ENCODE measurements at regions not wholly inside any gene's neighbourhood (a gene's known extent, or its start where the extent isn't known, plus 50 kb on each side); places are given as distances from the start of the nearest gene placed in this dataset.

DNA sequence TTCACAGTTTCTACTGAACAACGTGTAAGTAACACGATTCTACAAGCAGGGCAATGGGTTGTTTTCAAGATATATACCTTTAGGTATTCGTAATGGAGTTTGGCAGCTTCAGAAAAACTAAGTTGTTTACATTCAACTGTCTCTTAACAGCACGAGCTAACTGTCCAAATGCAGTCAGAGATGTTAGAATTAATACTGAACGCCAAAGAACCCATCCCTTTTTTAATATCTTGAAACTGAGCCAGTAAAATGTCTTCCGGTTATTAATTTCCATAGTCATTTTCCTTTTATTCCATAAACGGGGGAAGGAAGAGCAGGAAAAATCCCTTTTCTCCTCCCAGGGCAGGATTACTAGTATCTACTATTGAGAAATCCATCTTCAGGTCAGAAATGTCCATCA, 129.0 kb upstream of the THBS1 start:
- DNase-seq (ENCODE audit: low spot score) = no peak

DNA sequence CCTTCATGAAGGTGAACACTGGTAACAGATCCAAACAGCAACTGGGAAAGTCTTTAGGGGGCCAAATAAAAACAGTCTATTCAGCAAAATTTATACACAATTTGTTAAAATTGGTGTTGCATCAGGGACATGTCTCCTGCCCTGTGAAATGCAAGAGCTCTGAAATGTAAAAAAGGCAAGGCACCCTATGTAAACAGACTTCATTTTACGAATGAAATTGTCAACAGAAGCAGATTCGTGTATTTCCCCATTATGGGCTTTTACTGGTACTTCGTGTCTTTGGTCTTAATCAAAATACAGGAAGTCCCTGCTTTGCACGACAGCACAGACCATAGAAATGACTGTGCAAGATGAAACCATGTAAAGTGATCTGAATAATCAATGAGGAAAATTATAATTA, 127.3 kb upstream of the THBS1 start:
- no peak for DNase-seq (ENCODE audit: low spot score)

DNA sequence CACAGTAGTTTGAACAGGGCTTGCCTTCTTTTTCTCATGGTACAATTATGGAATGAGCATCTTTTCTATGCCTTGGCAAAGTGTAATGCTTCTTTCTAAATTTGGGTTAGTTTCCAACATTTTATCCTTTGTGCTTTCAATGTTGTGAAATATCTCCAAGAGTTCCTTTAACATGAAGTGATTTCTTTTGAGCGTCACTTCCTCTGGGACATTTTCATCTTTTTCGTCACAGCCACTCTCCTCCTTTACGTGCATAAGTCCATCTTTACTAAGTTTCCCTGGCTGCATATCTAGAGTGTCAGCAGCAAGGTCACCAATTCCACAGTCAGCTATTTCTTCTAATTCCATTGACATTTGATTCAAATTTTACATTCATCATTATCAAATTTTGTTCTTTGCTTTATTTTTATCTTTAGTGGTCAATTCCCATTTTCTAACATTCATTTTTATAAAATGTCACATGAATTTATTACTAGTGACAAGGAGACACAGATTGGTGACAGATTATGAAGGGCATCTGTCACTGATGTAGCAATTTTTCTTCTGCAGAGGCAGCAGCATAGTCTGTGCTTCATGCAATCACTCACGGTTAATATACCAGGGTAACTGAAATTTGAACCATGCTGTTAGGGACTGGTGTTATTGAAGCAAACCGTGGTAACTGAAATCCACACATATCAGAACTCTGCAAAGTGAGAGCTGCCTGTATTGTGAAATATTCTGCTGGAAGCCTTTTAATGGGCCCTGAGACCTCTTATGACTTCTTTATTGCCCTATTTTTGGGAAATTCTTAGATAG, 126.5 kb upstream of the THBS1 start:
- DNase-seq (ENCODE audit: low spot score) = no peak

DNA sequence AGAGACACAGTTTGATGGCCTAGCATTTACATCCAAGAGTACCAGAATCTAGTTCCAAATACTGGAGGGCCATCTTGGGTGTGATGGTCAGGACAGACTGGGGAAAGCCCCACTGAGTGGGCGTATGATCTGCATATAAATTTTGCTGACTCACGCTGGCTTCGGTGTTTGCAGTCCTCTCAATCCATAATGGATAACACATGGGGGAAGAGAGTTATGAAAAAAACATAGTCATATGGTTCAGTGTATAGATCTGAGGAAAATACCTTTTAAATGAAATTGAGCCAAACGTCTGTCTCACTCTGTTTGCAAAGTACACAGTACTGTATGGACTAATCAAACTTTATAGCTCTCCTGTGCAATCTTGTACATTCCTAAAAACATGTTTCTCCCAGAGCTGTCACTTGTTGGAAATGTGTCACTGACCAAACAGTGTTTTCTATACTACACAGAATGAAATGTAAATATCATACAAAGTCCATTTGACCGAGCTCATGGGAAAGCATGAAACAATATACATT, 125.3 kb upstream of the THBS1 start:
- DNase-seq (ENCODE audit: low spot score) = no peak

DNA sequence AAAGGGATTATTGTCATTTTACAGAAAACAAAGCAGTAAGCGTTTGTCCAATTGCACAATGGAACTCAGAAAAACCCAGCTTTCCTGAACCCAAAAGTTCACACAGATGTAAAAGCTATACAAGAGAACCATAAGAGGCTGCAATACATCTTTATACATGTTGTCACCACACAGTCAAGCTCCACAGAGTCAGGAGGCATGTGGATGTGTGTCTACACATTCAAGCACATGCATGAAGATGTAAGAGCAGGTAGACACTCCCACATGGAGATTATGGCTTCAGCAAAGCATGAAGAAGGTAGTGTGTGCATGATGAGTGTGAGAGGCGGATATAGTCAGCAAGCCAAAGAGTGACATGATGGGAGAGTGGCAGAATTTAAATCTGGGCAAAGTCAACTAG, 124.7 kb upstream of the THBS1 start:
- DNase-seq (ENCODE audit: low spot score) = no peak

DNA sequence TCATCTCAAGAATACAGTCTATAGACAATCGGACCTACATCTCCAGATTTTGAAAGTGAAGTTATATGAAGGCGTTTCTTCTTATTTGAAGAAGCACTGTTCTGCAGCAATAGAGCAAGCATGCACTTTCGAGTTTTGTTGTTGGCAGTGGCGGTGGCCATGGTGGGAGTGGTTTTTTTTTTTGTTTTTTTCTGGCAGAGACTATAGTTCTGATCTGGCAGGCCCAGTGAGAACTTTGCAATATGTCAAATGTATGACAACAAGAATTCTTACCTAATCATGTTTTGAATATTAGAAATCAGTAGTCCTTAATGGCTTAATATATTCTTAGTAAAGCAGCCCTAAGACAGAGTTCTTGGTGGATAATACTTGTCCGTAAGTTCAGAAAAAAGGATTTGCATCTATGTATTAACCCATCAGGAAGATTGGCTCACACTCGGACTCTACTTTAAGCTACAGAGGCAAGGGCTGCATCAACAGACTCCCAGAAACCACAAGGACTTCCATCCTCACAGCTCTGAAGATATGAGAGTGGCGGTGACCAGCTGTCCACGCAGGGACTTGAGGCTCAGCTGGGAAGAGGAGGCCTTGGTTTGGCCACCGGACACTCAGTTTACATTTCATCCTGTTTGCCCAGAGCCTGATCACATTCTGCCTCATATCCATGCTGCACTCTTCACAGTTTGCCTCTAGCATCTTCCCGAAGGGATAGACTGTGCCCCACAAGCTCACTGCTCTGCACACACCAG, 124.1 kb upstream of the THBS1 start:
- no peak for DNase-seq (ENCODE audit: low spot score)

DNA sequence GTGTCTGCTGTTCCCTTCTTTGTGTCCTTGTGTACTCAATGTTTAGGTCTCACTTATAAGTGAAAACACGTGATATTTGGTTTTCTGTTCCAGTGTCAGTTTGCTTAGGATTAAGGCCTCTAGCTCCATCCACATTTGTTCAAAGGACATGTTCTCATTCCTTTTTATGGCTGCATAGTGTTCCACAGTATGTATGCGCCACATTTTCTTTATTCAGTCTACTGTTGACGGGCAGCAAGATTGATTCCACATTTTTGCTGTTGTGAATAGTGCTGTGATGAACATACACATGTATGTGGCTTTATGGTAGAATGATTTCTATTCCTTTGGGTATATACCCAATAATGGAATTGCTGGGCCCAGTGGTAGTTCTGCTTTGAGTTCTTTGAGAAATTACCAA, 122.7 kb upstream of the THBS1 start:
- no peak for DNase-seq (ENCODE audit: low spot score)

DNA sequence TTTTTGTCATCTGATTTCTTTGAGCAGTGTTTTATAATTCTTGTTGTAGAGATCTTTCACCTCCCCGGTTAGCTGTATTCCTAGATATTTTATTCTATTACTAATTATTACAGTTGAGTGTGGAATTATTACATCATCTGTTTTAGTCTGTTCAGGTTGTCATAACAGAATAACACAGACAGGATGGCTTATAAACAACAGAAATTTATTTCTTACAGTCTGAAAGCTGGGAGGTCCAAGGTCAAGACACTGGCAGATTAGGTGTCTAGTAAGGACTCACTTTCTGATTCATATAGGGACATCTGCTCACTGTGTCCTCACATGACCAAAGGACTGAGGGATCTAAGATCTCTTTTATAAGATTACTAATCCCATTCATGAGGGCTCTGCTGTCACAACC, 121.3 kb upstream of the THBS1 start:
- no peak for DNase-seq (ENCODE audit: low spot score)

DNA sequence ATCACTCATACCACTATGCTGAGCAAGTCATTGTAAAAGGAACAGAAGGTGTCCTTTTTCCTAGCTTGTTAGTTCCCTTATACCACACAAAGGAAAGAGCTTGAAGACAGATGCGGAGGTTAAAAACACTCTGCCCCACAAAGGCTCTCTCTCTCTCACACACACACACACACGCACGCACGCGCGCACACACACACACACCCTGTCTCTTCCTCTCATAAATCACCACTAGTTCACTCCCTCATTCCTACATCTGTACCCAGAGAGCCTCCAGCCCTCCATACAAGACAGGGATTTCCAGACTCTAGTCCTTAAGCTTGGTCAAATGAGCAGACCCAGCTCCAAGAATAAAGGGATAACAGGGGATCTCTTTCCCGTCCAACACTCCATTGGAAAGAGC, 120.1 kb upstream of the THBS1 start:
- no peak for DNase-seq (ENCODE audit: low spot score)

DNA sequence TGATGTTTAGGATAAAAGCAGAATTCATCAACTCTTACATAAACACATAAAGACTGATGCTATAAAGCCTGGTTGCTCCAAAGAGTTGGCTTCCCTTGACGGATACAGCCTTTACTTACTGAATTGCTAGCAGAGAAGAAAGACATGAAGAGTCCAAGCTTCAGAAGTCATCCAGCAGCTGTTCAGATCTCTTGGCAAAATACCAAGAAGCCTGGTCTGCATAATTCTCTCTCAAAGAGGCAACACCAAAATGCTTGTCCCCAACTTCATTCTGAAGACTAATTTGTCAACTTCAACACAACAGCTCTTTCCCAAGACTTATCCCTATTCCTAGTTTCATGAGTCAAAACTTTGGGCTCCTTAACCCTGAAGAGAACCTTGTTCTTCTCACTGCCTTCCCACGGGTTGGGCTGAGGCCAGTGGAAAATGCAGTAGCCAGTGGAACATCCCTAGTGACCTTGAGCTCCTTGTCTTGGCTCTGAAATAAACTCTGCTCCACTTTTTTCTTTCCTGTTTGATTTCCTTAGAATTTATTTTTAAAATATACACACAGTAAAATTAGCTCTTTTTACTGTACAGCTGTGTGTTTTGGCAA, 119.2 kb upstream of the THBS1 start:
- DNase-seq (ENCODE audit: low spot score) = no peak

DNA sequence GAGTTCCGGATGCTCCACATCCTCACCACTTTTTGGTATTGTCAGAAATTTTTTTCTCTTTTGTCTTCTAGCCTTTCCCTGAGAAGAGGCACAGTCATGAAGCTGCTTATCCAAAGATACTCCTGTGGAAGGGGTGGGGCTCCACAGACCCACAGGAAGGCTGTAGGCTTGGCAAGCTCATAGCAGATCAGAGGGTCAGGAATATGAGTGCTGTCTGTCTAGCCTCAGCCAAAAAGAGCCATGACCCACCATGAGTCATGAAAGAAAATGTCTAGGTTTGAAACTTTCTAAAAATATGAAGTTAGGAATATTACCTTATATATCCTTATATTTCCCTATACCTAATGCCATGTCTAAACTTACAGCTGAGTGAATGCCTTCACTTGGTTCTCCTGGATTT, 118.2 kb upstream of the THBS1 start:
- no peak for DNase-seq (ENCODE audit: low spot score)

DNA sequence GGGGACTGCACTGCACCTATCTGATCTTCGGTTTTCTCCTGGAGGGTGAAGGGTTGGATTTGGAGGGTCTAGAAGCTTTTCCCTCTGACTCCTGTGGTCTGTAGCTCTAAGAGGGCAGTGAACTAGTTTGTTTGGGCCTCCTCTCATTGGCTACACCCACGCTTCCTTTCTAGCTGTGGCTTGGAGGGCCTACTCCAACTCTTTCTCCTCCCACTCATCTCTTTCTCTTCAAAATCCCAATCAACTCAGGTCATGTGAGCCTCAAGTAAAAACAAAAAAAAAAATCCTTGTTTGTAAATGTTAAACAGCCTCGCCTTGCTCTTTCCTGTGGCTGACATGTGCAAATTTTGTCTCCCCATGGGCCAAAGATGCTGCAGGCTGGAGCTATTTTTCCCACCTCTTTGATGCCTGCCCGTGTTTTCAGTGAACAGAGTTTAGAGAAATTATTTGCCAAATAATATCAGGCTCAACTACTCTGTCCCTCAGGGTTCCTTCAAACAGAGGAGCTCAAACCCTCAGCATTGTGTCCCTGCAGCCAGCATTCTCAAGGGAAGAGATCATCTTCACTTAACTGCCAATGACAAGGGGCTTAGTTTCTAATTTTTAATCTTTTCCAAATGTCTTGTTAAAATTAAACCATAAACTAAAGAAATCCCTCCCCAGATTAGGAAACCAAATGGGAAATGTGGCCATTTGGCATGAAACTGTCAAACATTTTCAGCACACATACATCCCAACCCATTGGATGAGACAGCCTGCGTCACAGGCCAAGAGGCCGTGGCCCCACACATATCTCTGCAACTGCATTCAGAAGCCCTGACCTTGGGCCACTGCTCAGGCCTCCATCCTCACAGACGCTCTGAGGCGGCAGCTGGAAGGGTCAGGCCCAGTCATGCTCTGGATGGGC, 114.8 kb upstream of the THBS1 start:
- no peak for DNase-seq (ENCODE audit: low spot score)

DNA sequence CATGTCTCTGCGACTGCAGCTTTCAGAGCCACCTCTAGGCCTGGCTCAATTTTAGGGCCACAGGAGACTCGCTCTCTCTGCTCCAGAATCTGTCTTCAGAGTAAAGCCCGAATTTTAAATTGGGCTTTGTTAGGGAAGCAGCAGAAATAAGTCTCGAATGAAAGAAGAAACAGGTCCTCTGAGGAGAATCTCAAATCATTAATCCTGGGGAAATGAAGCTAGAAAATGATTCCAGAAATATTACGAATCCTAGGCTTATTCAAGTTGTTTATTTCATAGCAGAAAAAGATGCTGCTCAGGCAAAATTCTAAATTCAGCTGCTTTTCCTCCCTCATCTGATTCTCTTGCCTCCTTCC, 114.2 kb upstream of the THBS1 start:
- DNase-seq (ENCODE audit: low spot score) = no peak

DNA sequence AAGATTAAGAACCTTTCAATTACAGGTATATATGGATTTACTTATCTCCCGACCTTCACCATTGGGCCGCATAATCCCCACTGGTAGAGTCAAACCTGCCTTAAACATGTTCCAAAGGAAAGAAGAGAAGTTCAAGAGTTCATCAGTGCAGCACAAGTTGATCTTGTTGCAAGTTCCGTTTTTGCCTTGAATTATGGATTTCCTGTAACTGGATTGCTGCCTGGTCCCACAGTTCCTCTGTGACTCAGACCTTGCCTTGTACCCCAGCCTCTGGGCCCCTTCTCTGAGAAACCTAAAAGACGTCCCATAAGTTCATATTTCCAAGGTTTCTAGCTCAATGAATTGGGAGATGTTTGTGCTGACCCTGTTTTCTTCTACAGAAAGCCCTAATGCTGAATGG, 112.5 kb upstream of the THBS1 start:
- DNase-seq (ENCODE audit: low spot score) = no peak

DNA sequence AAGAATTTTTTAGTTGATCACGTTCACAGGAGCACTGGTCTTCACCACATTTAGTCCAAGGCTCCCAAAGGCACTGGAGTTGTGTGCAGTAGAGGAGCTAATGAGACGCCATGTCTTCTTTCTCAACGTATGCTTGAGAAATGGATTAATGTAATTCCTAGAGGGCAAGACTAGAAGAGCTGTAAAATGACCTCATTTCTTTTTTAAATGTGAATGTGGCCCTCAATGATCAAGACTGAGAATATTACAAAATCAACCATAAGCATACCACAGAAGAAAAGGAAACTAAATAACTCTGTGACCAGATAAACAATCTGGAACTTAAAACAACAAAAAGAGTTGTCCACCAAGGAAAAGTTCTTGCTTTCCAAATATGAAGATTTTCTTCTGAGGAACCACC, 112.1 kb upstream of the THBS1 start:
- DNase-seq (ENCODE audit: low spot score) = no peak

DNA sequence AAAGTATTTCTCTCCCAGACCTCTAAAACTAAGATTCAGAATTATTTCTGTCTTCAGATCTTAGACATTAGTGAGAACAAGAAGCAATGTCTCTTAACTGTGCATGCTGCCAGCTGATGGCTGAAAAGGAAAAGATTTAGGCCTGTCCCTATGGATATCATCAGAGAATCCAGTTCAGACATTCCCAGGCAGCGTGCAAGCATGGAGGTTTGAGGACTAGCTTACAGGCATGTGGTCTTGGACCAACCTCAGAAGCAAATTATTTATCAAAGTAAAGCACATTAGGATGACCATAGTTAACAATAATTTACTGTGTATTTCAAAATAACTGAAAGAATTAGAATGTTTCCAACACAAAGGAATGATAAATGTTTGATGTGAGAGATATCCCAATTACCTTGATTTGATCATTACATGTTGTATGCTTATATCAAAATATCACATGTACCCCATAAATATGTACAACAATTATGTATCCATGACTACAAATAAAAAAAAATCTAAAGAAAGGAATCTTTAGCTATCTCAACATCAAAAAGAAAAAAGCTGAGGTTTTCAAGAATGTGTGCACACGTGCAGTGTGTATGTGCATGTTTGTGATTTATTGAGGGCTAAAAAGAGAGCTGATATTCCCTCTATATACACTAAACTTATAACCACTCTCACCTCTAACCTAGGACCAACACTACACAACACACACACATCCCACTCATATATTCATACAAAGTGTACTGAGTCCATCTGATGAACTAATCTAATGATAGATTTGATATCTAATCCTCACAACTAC, 108.9 kb upstream of the THBS1 start:
- DNase-seq (ENCODE audit: low spot score) = no peak

DNA sequence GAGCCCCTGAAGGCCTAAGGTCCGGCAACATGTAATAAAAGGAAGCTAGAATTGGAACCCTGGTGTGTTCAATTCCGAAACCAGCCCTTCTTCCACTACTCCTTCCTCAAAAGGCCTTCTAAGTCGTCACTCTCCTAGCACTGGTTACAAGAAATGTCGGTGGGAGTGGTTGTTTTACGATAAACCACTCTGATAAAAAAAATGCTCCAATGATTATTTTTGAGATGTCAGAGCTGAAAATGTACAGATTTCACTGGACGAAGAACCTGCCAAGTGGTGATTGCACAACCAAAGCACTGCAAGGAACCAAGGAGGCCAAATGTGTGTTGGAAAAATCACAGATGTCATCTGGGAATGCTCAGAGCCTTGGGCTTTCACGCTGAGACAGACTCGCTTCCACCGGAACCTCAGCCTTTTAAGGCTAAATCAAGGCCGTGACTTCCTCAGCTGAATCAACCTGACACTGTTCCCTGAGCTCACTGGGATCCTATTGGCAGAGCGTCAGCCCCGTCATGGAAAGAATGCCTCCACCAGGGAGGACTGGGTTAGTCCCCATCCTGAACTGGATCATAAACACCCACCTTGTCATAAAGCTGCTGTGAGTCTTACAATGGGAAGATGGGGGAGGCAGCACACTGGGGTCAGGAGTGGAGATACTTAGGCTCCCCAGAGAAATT, 108.1 kb upstream of the THBS1 start:
- DNase-seq (ENCODE audit: low spot score) = no peak

DNA sequence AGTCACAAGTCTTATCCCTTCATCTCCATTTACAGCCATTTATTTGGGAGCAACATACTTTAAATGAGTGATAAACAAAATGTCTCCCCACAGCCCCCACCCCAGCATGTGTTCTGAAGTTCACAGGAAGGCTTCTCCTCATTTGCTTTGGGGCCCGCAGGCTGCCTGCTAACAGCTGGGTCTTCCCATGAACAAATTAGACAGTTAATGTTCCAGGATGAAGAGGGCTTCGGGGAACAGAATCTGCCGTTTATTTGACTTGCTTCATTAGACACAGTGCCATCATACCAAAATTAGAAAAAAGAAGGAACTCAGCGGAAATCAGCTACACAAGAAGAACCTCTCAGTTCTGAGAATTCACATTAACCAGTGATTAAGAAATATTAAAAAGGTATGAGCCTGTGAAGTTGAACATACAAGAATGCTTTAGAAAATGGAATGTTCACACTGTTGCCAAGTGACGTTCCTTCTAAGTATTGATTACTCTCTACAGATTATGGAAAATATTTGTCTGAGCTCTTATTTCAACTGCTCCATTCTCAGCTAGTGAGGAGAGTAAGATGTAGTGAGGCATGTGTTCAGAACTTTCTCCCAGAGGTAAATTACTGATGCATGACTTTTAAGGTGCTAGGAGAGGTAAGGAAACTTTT, 107.5 kb upstream of the THBS1 start:
- no peak for DNase-seq (ENCODE audit: low spot score)

DNA sequence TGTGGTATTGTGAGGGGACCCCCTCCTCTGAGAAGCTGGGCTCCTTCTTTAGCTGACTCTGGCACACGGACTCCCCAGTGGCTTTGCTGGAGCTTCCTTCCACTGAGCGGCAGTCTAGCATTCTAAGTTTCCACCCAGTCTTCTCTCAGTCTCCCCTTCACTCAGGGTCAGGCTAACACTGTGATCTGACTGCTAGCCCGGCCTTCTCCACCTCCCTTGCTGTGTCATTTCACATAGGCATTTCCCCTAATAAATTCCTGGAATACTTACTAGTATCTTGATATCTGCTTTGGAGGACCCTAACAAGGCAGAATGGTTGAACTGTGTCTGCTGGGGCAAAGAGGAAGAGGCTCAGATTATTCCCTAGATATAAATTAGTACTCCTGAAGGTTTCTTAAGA, 106.2 kb upstream of the THBS1 start:
- no peak for DNase-seq (ENCODE audit: low spot score)

DNA sequence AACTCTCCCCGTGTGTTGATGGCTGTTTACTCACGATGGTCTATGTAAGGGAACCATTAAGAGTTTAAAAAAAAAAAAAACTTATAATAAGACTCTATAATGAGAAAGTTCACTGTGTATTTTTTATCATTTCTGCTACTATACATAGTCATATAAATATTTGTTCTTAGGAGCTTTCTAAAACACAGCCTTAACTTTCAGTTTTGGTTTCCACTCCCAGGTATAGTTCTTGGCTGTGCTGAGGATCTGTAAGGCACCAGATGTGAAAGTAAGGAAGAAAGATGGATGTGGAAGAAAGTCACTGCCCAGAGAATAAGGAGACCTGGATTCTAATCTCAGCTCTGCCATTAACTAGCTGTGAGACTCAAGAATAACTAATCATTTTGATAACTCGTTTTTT, 101.9 kb upstream of the THBS1 start:
- DNase-seq (ENCODE audit: low spot score) = no peak
